ENCODE measurements at regions not wholly inside any gene's neighbourhood (a gene's known extent, or its start where the extent isn't known, plus 50 kb on each side); places are given as distances from the start of the nearest gene placed in this dataset.

GRCh38 chr11:134841972-134842371, 429.9 kb upstream of the B3GAT1 start:
- Histone ChIP-seq H2AFZ (ENCODE audit: insufficient read depth, low read depth, low read length, poor library complexity, severe bottlenecking) (no peak overlapping the region), H3K79me2 (ENCODE audit: control insufficient read depth, insufficient read depth, low read length) (no peaks in the 10 kb centered on the region), H3K4me1 (ENCODE audit: control insufficient read depth in 2 of 2, insufficient read depth in 2 of 2, low read length in 2 of 2) (no peaks in the 10 kb centered on the region), H3K9me3 (ENCODE audit: control extremely low read depth in 1 of 3, control insufficient read depth in 2 of 3, insufficient read depth in 1 of 3, low read length in 2 of 3) (peaks cover 0 to 2% (median 0%) of the 10 kb centered on the region in 3 donors), H3K4me2 (replicated peaks; ENCODE audit: low read depth, low read length, poor library complexity, severe bottlenecking) (no peak overlapping the region), H3K27me3 (replicated peaks in 1 of 4; ENCODE audit: control extremely low read depth in 1 of 4, control insufficient read depth in 3 of 4, insufficient read depth in 4 of 4, low read length in 3 of 4) (peaks cover 0 to 3% (median 0%) of the 10 kb centered on the region in 4 experiments), H3K4me3 (ENCODE audit: control extremely low read depth in 1 of 5, extremely low read depth in 1 of 5, insufficient read depth in 1 of 5, low read depth in 2 of 5, low read length in 4 of 5) (no peak overlapping the region), H3K27ac (ENCODE audit: low read length in 2 of 2) (no peak overlapping the region), H3K36me3 (replicated peaks in 1 of 2; ENCODE audit: control extremely low read depth in 1 of 2, control insufficient read depth in 1 of 2, extremely low read depth in 1 of 2, insufficient read depth in 2 of 2, low read length in 1 of 2) (no peaks in the 10 kb centered on the region), H3K9ac (ENCODE audit: low read length) (no peak overlapping the region), H4K20me1 (ENCODE audit: control insufficient read depth, insufficient read depth, low read length, poor library complexity, severe bottlenecking) (no peaks in the 10 kb centered on the region)
- H3K4me1 Mint-ChIP-seq: no peaks in the 10 kb centered on the region
- TF ChIP-seq EZH2 (IDR thresholded peaks at IDR 0.05; ENCODE audit: borderline replicate concordance, insufficient read depth, low read depth, low read length, poor library complexity, severe bottlenecking) (no peak), CTCF (IDR thresholded peaks at IDR 0.05) (no peak)
- H3K27me3 Mint-ChIP-seq: peaks cover 16% of the 10 kb centered on the region
- POLR2A ChIA-PET: no interaction called here
- no peak overlapping the region for H3K27ac Mint-ChIP-seq
- 89% methylated on average over 5 of the region's 5 CpGs for WGBS (ENCODE audit: insufficient coverage)
- no peak for ATAC-seq (ENCODE audit: low read depth)
- no peak overlapping the region for H3K4me3 Mint-ChIP-seq
- intact Hi-C loops (cut with micrococcal nuclease): no loop called here
- CTCF ChIA-PET: no interaction called here
- H3K9me3 Mint-ChIP-seq (ENCODE audit: insufficient read depth): no peaks in the 10 kb centered on the region
- no peak for DNase-seq

GRCh38 chr11:134841411-134841810, 429.4 kb upstream of the B3GAT1 start:
- Mint-ChIP-seq H3K4me3 (no peak overlapping the region), H3K27me3 (peaks cover 16% of the 10 kb centered on the region), H3K27ac (no peak overlapping the region), H3K9me3 (ENCODE audit: insufficient read depth) (no peaks in the 10 kb centered on the region), H3K4me1 (no peaks in the 10 kb centered on the region)
- no peak overlapping the region for H3K4me3 ChIP-seq (ENCODE audit: control extremely low read depth in 1 of 5, extremely low read depth in 1 of 5, insufficient read depth in 1 of 5, low read depth in 2 of 5, low read length in 4 of 5)
- peaks cover 0 to 3% (median 0%) of the 10 kb centered on the region in 4 experiments for H3K27me3 ChIP-seq (replicated peaks in 1 of 4; ENCODE audit: control extremely low read depth in 1 of 4, control insufficient read depth in 3 of 4, insufficient read depth in 4 of 4, low read length in 3 of 4)
- no peaks in the 10 kb centered on the region for H3K79me2 ChIP-seq (ENCODE audit: control insufficient read depth, insufficient read depth, low read length)
- no peaks in the 10 kb centered on the region for H3K4me1 ChIP-seq (ENCODE audit: control insufficient read depth in 2 of 2, insufficient read depth in 2 of 2, low read length in 2 of 2)
- no peaks in the 10 kb centered on the region for H4K20me1 ChIP-seq (ENCODE audit: control insufficient read depth, insufficient read depth, low read length, poor library complexity, severe bottlenecking)
- CTCF ChIA-PET: no interaction called here
- no peak for ATAC-seq (ENCODE audit: low read depth)
- intact Hi-C loops (cut with micrococcal nuclease): no loop called here
- DNase-seq: no peak
- TF ChIP-seq CTCF (IDR thresholded peaks at IDR 0.05) (no peak), EZH2 (IDR thresholded peaks at IDR 0.05; ENCODE audit: borderline replicate concordance, insufficient read depth, low read depth, low read length, poor library complexity, severe bottlenecking) (no peak)
- no peak overlapping the region for H3K4me2 ChIP-seq (replicated peaks; ENCODE audit: low read depth, low read length, poor library complexity, severe bottlenecking)
- no peak overlapping the region for H2AFZ ChIP-seq (ENCODE audit: insufficient read depth, low read depth, low read length, poor library complexity, severe bottlenecking)
- POLR2A ChIA-PET: no interaction called here
- no peak overlapping the region for H3K9ac ChIP-seq (ENCODE audit: low read length)
- 58% methylated on average over 4 of the region's 5 CpGs for WGBS (ENCODE audit: insufficient coverage)
- no peak overlapping the region for H3K27ac ChIP-seq (ENCODE audit: low read length in 2 of 2)
- peaks cover 0 to 2% (median 0%) of the 10 kb centered on the region in 3 donors for H3K9me3 ChIP-seq (ENCODE audit: control extremely low read depth in 1 of 3, control insufficient read depth in 2 of 3, insufficient read depth in 1 of 3, low read length in 2 of 3)
- no peaks in the 10 kb centered on the region for H3K36me3 ChIP-seq (replicated peaks in 1 of 2; ENCODE audit: control extremely low read depth in 1 of 2, control insufficient read depth in 1 of 2, extremely low read depth in 1 of 2, insufficient read depth in 2 of 2, low read length in 1 of 2)
